ENCODE measurements at regions not wholly inside any gene's neighbourhood (a gene's known extent, or its start where the extent isn't known, plus 50 kb on each side); places are given as distances from the start of the nearest gene placed in this dataset.

DNA sequence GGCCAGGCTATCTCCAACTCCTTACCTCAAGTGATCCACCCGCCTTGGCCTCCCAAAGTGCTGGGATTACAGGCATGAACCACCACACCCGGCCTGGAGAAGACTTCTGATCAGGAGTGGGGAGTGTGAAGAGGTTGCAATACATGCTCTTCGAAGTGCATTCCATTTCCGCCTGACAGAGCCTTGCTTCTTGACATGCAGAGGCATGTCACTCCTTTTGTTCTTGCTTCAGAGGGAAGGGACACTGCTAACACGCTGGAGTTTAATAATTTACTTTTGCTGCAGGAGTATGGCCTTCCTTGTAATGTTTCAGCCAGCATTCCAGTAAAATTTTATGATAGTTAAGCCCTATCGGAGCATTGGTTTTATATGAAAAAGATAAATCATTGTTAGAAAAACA is 74.9 kb downstream of the SLC25A47 start:
- H3K4me3 ChIP-seq (ENCODE audit: low read depth, low read length) = no peak overlapping the region
- TF ChIP-seq, protein P1, sequence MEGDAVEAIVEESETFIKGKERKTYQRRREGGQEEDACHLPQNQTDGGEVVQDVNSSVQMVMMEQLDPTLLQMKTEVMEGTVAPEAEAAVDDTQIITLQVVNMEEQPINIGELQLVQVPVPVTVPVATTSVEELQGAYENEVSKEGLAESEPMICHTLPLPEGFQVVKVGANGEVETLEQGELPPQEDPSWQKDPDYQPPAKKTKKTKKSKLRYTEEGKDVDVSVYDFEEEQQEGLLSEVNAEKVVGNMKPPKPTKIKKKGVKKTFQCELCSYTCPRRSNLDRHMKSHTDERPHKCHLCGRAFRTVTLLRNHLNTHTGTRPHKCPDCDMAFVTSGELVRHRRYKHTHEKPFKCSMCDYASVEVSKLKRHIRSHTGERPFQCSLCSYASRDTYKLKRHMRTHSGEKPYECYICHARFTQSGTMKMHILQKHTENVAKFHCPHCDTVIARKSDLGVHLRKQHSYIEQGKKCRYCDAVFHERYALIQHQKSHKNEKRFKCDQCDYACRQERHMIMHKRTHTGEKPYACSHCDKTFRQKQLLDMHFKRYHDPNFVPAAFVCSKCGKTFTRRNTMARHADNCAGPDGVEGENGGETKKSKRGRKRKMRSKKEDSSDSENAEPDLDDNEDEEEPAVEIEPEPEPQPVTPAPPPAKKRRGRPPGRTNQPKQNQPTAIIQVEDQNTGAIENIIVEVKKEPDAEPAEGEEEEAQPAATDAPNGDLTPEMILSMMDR (IDR thresholded peaks at IDR 0.05; ENCODE audit: low read depth, low read length, missing control alignments) = no peak
- in situ Hi-C loops (cut with HindIII; ENCODE audit: low sequenced_read_pairs) = no loop called here
- no peak for DNase-seq (ENCODE audit: low read depth)

GRCh38 chr14:100399052-100399849 is 76.1 kb downstream of the SLC25A47 start:
- H3K4me3 ChIP-seq (ENCODE audit: low read depth, low read length) = no peak overlapping the region
- TF ChIP-seq, protein P1 (IDR thresholded peaks at IDR 0.05; ENCODE audit: low read depth, low read length, missing control alignments) = no peak
- in situ Hi-C loops (cut with HindIII; ENCODE audit: low sequenced_read_pairs) = no loop called here
- no peak for DNase-seq (ENCODE audit: low read depth)

DNA sequence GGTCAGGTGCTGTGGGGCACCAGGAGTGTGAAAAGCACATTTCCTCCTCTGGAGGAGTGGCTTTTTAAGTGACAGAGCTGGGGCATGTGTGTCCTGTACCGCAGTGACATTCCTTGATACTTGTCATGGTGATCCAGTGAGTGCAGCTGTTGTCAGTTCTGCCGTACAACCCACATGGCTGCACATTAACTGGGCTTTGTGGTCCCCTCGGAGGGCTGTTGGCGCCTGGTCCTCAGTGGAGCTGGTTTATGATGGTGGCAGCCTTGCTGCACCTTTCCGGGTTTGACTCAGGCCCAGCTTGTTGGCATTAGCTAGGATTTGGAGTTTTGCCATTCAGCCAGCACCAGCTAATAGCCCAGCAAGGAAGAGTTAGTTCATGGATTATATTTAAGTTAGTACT is 77.0 kb downstream of the SLC25A47 start:
- no peak overlapping the region for H3K4me3 ChIP-seq (ENCODE audit: low read depth, low read length)
- in situ Hi-C loops (cut with HindIII; ENCODE audit: low sequenced_read_pairs) = loop anchor here (10.0 kb wide), 1 partner anchor 255 kb away; no protein-coding TSS in a partner anchor
- TF ChIP-seq, protein P1 (IDR thresholded peaks at IDR 0.05; ENCODE audit: low read depth, low read length, missing control alignments) = no peak
- DNase-seq (ENCODE audit: low read depth) = no peak

DNA sequence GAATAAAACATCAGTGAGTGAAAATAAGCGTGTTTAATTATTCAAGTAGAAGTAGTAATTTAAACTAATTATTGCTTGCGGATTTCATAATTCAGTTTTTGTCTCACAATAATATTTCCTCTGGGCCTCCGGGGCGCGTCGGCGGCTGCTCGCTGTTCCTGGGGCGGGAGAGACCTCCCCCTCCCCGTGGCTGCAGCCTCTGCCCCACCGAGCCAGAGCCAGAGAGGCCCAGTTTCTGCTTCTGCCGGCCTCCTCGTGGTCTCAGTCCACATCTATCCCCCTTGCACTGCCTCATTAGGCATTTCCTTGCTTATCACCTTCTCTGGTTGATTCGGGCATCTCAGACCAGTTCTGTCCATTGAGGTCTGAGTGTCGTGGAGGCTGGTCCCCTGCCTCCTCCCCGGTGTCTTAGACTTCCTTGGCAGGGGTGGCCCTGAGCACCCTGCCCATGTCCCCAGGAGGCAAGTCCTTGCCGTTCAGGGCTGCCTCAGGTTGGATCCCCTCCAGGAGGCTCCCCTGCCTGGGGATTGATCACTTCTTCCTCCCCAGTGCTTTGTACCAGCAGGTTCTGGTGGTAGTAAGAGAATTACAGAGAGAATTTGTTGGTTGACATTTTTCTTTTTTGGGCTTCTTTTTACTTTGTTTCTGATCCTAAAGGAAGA is 78.0 kb downstream of the SLC25A47 start:
- no peak for DNase-seq (ENCODE audit: low read depth)
- in situ Hi-C loops (cut with HindIII; ENCODE audit: low sequenced_read_pairs) = loop anchor here (10.0 kb wide), 1 partner anchor 254 kb away; no protein-coding TSS in a partner anchor
- TF ChIP-seq, protein P1 (IDR thresholded peaks at IDR 0.05; ENCODE audit: low read depth, low read length, missing control alignments) = no peak
- H3K4me3 ChIP-seq (ENCODE audit: low read depth, low read length) = no peak overlapping the region

DNA sequence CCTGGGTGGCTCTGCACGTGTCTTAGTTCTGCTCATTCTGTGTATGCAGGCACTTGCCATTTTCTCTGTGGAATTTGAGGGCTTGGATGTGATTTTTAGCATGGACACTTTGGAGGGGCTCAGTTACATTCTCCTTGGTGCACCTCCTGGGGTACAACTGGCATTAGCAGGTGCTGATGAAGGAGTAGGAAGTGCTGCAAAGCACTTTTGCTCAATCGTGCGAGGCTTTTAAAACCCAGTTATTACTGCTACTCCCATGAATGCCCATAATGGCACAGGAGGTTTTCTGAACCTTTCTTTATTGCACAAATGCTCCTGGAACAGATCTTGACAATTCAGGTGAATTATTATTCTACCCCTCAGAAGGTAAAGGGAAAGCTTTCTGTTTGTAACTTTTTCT is 78.7 kb downstream of the SLC25A47 start:
- in situ Hi-C loops (cut with HindIII; ENCODE audit: low sequenced_read_pairs) = loop anchor here (10.0 kb wide), 1 partner anchor 253 kb away; no protein-coding TSS in a partner anchor
- no peak overlapping the region for H3K4me3 ChIP-seq (ENCODE audit: low read depth, low read length)
- TF ChIP-seq, protein P1 (IDR thresholded peaks at IDR 0.05; ENCODE audit: low read depth, low read length, missing control alignments) = no peak
- DNase-seq (ENCODE audit: low read depth) = no peak

GRCh38 chr14:100402631-100403030 is 79.5 kb downstream of the SLC25A47 start:
- no peak overlapping the region for H3K4me3 ChIP-seq (ENCODE audit: low read depth, low read length)
- DNase-seq (ENCODE audit: low read depth) = no peak
- in situ Hi-C loops (cut with HindIII; ENCODE audit: low sequenced_read_pairs) = loop anchor here (10.0 kb wide), 1 partner anchor 252 kb away; no protein-coding TSS in a partner anchor
- TF ChIP-seq, protein P1 (IDR thresholded peaks at IDR 0.05; ENCODE audit: low read depth, low read length, missing control alignments) = no peak
